ENCODE measurements at regions not wholly inside any gene's neighbourhood (a gene's known extent, or its start where the extent isn't known, plus 50 kb on each side); places are given as distances from the start of the nearest gene placed in this dataset.
"Not testable (repeated sequence)": the region's sequence is repeated elsewhere in the genome, so short reads cannot be mapped to it uniquely, and the experiment has no call there.

DNA sequence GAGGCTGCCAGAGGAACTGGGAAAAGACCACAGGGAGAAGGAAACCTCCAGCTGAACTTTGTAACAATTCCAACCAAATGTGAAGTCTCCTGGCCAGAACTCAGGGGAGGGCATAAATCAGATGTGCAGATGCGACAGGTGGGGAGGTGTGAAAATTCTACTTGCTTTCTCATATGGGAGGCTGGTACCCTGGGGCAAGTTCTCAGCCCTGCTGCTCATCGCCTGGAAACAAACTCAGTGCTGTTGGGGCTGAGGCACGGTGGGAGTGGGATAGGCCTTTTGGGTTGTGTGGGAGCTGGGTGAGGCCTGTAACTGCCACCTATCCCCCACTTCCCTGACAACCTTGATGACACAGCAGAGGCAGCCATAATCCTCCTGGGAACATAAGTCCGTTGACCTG is 179.6 kb downstream of the ASB1 start:
- H3K27me3 ChIP-seq (ENCODE audit: control insufficient read depth, insufficient read depth, low read length), result no peaks in the 10 kb centered on the region
- no peaks in the 10 kb centered on the region for H3K9me3 ChIP-seq (ENCODE audit: control insufficient read depth, insufficient read depth, low read length)
- H3K4me3 ChIP-seq (ENCODE audit: low read depth, low read length), result no peak overlapping the region
- H3K4me1 ChIP-seq (ENCODE audit: control insufficient read depth, insufficient read depth, low read length), result no peaks in the 10 kb centered on the region
- no peak overlapping the region for H3K9ac ChIP-seq (ENCODE audit: low read depth, low read length)
- H3K36me3 ChIP-seq (ENCODE audit: control insufficient read depth, insufficient read depth, low read length), result no peaks in the 10 kb centered on the region
- H3K27ac ChIP-seq (ENCODE audit: low read depth, low read length), result no peak overlapping the region

DNA sequence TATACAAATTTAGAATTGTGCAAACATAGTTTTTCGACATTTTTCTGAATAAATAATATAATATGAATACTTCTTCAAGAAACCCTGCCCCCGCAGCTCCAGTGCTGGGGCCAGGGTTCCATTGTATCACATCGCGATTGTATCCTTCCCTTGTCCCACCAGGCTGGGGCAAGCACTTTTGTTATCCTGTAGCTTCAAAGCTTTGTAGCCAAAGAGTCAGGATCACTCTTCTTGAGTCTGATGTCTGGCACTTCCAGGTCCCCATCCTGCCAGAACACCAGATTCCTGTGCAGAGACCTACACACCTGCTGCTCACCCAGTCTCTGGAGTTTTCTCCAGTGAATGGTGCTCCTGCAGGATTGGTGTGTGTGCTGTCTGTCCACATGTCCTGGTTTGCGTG is 186.9 kb downstream of the ASB1 start:
- no peaks in the 10 kb centered on the region for H3K4me1 ChIP-seq (ENCODE audit: control insufficient read depth, insufficient read depth, low read length)
- no peak overlapping the region for H3K4me3 ChIP-seq (ENCODE audit: low read depth, low read length)
- H3K9ac ChIP-seq (ENCODE audit: low read depth, low read length), result no peak overlapping the region
- H3K36me3 ChIP-seq (ENCODE audit: control insufficient read depth, insufficient read depth, low read length), result no peaks in the 10 kb centered on the region
- no peak overlapping the region for H3K27ac ChIP-seq (ENCODE audit: low read depth, low read length)
- no peaks in the 10 kb centered on the region for H3K27me3 ChIP-seq (ENCODE audit: control insufficient read depth, insufficient read depth, low read length)
- H3K9me3 ChIP-seq (ENCODE audit: control insufficient read depth, insufficient read depth, low read length), result no peaks in the 10 kb centered on the region

DNA sequence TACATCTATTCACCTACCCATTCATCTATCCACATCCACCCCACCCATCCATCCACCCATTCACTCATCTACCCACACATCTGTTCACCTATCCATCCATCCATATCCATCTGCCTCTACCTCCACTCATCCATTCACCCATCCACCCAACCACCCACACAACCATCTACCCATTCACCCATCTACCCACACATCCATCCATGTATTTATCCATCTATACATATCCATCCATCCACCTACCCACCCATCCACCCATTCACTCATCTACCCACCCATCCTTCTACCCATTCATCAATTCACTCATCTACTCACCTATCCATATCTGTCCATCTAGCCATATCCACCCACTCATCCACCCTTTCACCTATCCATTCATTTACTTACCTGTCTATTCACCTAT is 187.6 kb downstream of the ASB1 start:
- H3K4me1 ChIP-seq (ENCODE audit: control insufficient read depth, insufficient read depth, low read length), result no peaks in the 10 kb centered on the region
- no peaks in the 10 kb centered on the region for H3K9me3 ChIP-seq (ENCODE audit: control insufficient read depth, insufficient read depth, low read length)
- no peak overlapping the region for H3K27ac ChIP-seq (ENCODE audit: low read depth, low read length)
- H3K4me3 ChIP-seq (ENCODE audit: low read depth, low read length), result no peak overlapping the region
- H3K27me3 ChIP-seq (ENCODE audit: control insufficient read depth, insufficient read depth, low read length), result no peaks in the 10 kb centered on the region
- H3K36me3 ChIP-seq (ENCODE audit: control insufficient read depth, insufficient read depth, low read length), result no peaks in the 10 kb centered on the region
- H3K9ac ChIP-seq (ENCODE audit: low read depth, low read length), result no peak overlapping the region

DNA sequence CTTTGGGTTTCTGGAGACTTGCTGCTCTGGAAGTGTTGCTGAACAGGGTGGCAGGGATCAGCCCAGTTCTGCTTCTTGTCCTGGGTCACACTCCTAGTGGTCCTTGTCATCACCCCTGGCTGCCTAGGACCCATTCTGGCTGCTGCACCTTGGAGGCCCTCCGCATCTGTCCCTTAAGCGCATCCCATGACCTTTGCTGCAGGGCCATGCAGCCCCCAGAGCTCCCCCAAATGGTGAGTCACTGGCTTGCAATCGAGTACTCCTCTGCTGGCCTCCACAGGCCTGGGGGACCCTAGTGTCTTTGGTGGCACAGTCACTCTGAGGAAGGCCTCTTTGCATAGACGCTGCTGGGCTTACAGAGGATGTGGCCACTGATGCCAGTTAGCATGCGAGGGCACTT is 188.5 kb downstream of the ASB1 start:
- no peaks in the 10 kb centered on the region for H3K4me1 ChIP-seq (ENCODE audit: control insufficient read depth, insufficient read depth, low read length)
- no peaks in the 10 kb centered on the region for H3K9me3 ChIP-seq (ENCODE audit: control insufficient read depth, insufficient read depth, low read length)
- H3K36me3 ChIP-seq (ENCODE audit: control insufficient read depth, insufficient read depth, low read length), result no peaks in the 10 kb centered on the region
- H3K27me3 ChIP-seq (ENCODE audit: control insufficient read depth, insufficient read depth, low read length), result no peaks in the 10 kb centered on the region
- no peak overlapping the region for H3K27ac ChIP-seq (ENCODE audit: low read depth, low read length)
- no peak overlapping the region for H3K9ac ChIP-seq (ENCODE audit: low read depth, low read length)
- no peak overlapping the region for H3K4me3 ChIP-seq (ENCODE audit: low read depth, low read length)

DNA sequence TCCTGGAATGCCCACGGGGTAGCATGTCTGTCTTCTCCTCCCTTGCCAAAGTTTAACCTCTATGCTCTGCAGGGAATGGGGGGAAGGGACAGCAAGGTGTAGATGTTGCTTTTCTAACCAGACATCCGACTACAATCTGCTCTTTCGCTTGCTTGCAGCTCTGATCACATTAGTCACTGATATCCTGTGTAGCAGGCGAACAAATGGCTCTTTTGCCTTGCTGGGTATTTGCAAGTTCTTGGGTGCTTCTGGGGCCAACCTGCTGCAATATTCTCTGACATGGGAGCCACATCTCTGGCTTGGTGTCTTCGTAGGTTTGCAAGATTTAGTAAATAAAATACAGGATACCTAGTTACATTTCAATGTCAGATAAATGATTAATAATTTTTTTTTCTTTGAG is 190.0 kb downstream of the ASB1 start:
- H3K9me3 ChIP-seq (ENCODE audit: control insufficient read depth, insufficient read depth, low read length), result no peaks in the 10 kb centered on the region
- H3K36me3 ChIP-seq (ENCODE audit: control insufficient read depth, insufficient read depth, low read length), result no peaks in the 10 kb centered on the region
- no peak overlapping the region for H3K4me3 ChIP-seq (ENCODE audit: low read depth, low read length)
- no peaks in the 10 kb centered on the region for H3K4me1 ChIP-seq (ENCODE audit: control insufficient read depth, insufficient read depth, low read length)
- H3K27me3 ChIP-seq (ENCODE audit: control insufficient read depth, insufficient read depth, low read length), result no peaks in the 10 kb centered on the region
- no peak overlapping the region for H3K9ac ChIP-seq (ENCODE audit: low read depth, low read length)
- no peak overlapping the region for H3K27ac ChIP-seq (ENCODE audit: low read depth, low read length)

DNA sequence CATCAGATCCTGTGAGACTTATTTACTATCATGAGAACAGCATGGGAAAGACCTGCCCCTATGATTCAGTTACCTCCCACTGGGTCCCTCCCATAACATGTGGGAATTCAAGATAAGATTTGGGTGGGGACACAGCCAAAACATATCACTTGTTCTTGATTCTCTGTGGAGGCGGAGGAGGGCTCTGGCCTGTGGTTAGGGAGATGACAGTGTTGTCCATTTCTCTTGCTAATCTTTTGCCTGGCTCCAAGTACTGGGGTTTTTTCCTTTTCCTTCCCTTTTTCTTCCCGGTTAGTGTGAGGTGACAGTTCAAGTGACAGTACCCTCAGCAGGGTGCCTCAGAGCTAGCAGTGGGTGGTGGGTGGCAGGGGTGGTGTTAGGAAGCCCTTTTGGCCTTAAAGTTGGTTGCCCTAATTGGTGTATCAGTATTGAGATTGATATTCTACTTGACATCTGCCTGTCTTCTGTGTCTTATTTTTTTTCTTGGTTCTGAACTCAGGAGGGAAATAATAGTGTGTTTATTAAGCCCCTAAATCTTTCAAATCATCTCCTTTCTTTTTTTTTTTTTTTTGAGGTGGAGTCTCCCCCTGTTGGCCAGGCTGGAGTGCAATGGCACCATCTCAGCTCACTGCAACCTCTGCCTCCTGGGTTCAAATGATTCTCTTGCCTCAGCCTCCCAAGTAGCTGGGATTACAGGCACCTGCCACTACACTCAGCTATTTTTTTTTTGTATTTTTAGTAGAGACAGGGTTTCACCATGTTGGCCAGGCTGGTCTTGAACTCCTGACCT is 192.0 kb downstream of the ASB1 start:
- not testable (repeated sequence) for H3K9me3 ChIP-seq (ENCODE audit: control insufficient read depth, insufficient read depth, low read length); H3K4me1 ChIP-seq (ENCODE audit: control insufficient read depth, insufficient read depth, low read length); H3K27me3 ChIP-seq (ENCODE audit: control insufficient read depth, insufficient read depth, low read length)

DNA sequence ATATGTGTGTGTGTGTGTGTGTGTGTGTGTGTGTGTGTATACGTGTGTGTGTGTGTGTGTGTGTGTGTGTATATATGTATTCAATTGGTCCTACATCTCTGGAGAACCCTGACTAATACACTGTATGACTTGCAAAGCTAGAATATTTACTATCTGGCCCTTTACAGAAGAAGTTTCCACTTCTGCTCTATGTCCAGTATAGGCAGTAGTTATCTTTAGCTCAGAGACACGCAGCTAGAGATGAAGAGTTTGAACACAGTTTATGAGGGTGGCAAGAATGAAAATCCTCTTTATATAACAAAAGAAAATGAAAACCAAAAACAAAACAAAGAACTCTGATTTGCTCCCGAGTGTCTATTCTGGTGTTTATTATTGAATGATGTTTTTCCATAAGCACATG is 201.2 kb downstream of the ASB1 start:
- Histone ChIP-seq H3K27me3 (ENCODE audit: control insufficient read depth, insufficient read depth, low read length) (no peaks in the 10 kb centered on the region), H3K36me3 (ENCODE audit: control insufficient read depth, insufficient read depth, low read length) (no peaks in the 10 kb centered on the region), H3K4me3 (ENCODE audit: low read depth, low read length) (no peak overlapping the region), H3K9me3 (ENCODE audit: control insufficient read depth, insufficient read depth, low read length) (no peaks in the 10 kb centered on the region), H3K9ac (ENCODE audit: low read depth, low read length) (no peak overlapping the region), H3K4me1 (ENCODE audit: control insufficient read depth, insufficient read depth, low read length) (no peaks in the 10 kb centered on the region), H3K27ac (ENCODE audit: low read depth, low read length) (no peak overlapping the region)

More for the DNA sequence above, 192.0 kb downstream of the ASB1 start:
- H3K36me3 ChIP-seq (ENCODE audit: control insufficient read depth, insufficient read depth, low read length); H3K9ac ChIP-seq (ENCODE audit: low read depth, low read length); H3K27ac ChIP-seq (ENCODE audit: low read depth, low read length); H3K4me3 ChIP-seq (ENCODE audit: low read depth, low read length): not testable (repeated sequence)

DNA sequence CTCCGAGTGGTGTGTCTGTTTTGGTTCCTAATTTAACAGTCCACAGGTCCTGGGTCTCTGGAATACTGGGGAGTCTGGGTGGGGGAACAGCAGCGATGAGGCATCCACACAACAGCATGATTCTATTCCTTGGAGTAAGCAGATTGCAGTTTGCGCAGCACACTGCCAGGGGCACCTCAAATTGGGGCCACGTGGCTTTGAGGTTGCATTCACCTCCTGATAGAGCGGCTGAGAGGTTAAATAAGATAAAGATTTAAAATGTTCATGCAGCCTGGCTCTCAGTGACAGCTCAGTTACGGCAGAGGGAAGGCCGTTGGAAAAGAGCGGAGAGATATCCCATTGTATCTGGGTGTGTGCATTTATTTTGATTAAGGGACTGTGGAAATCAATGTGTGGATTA is 202.3 kb downstream of the ASB1 start:
- Histone ChIP-seq H3K9me3 (ENCODE audit: control insufficient read depth, insufficient read depth, low read length) (no peaks in the 10 kb centered on the region), H3K4me1 (ENCODE audit: control insufficient read depth, insufficient read depth, low read length) (no peaks in the 10 kb centered on the region), H3K4me3 (ENCODE audit: low read depth, low read length) (no peak overlapping the region), H3K9ac (ENCODE audit: low read depth, low read length) (no peak overlapping the region), H3K27ac (ENCODE audit: low read depth, low read length) (no peak overlapping the region), H3K27me3 (ENCODE audit: control insufficient read depth, insufficient read depth, low read length) (no peaks in the 10 kb centered on the region), H3K36me3 (ENCODE audit: control insufficient read depth, insufficient read depth, low read length) (no peaks in the 10 kb centered on the region)

DNA sequence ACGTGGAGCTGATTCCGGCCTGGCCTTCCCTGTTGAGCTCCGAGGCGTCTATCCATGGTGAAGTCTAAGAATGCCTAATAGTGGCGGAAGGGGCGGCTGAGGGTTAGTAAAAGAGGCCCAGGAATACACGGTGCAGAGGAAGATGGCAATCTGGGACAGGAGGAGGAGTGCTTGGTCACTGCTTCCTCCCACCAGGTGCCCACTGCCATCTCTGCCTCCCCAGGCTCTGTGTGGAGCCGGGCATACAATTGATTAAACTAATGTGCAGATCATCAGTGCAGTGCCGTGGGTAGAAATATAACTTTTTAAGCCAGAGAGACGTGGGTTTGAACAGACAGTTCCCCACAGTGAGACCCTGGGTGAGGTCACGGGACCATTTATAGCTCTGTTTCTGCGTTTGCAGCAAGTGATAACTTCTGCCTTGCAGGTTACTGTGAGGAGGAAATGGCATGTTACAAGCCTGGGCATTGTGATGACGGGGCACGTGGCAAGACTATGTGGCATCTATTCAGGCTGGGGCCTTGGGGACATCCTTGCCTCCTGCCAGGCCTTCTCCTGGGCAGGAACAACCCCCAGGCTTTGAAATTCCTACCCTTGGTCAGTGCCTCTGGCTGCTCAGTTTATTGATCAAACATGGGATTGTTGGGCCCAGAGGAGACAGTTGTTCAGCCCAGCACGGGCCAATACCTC is 204.9 kb downstream of the ASB1 start:
- H3K27me3 ChIP-seq (ENCODE audit: control insufficient read depth, insufficient read depth, low read length), result no peaks in the 10 kb centered on the region
- no peak overlapping the region for H3K4me3 ChIP-seq (ENCODE audit: low read depth, low read length)
- H3K36me3 ChIP-seq (ENCODE audit: control insufficient read depth, insufficient read depth, low read length), result no peaks in the 10 kb centered on the region
- H3K9me3 ChIP-seq (ENCODE audit: control insufficient read depth, insufficient read depth, low read length), result no peaks in the 10 kb centered on the region
- H3K9ac ChIP-seq (ENCODE audit: low read depth, low read length), result no peak overlapping the region
- H3K27ac ChIP-seq (ENCODE audit: low read depth, low read length), result no peak overlapping the region
- no peaks in the 10 kb centered on the region for H3K4me1 ChIP-seq (ENCODE audit: control insufficient read depth, insufficient read depth, low read length)

DNA sequence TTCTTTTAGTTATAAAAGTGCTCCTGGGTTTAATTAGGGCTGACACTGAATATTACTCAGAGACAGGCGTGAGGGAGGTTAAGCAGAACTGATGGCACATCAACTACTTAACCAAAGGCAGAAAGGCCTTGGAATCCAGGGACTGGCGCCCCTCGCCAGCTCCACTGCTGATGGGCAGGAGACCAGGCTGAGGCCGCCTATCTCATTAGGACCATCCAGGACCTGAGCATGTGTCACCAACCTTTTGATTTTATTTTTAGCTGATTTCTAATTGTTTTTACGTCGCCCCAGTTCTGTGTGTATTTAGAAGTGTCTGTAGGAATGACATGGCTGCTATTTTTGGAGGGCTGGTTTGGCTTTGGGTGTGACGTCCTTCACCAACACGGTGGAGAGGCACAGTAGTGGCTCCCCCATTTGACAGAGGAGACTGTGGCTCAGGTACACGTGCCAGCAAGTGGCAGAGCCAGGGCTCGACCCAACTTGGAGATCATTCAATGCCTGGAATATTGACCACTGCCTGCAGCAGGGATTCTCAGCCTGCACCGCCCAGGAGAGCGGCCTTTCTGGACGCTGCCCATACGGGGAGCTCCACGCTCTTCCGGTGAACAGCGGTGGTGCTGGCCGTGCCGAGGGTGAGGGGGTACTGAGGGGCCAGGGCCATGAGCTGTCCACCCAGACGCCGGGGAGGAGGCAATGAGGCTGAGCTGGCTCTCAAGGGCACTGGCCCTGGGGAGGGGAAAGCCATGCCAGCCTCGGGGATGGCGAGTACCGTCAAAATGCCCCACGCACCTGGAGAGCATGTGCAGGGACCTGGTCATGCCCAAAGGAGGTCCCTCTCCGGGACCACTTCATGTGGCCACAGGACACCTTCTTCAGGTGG is 205.7 kb downstream of the ASB1 start:
- H3K9me3 ChIP-seq (ENCODE audit: control insufficient read depth, insufficient read depth, low read length), result no peaks in the 10 kb centered on the region
- H3K27ac ChIP-seq (ENCODE audit: low read depth, low read length), result no peak overlapping the region
- H3K27me3 ChIP-seq (ENCODE audit: control insufficient read depth, insufficient read depth, low read length), result no peaks in the 10 kb centered on the region
- H3K9ac ChIP-seq (ENCODE audit: low read depth, low read length), result no peak overlapping the region
- no peaks in the 10 kb centered on the region for H3K4me1 ChIP-seq (ENCODE audit: control insufficient read depth, insufficient read depth, low read length)
- H3K36me3 ChIP-seq (ENCODE audit: control insufficient read depth, insufficient read depth, low read length), result no peaks in the 10 kb centered on the region
- H3K4me3 ChIP-seq (ENCODE audit: low read depth, low read length), result no peak overlapping the region

Measured in HUES48 (cell line).